H1 (cell line): ENCODE measurements at regions not wholly inside any gene's neighbourhood (a gene's known extent, or its start where the extent isn't known, plus 50 kb on each side); places are given as distances from the start of the nearest gene placed in this dataset.

Experiments
- CTCF ChIA-PET: fragments of 300-600 bp; sonication (Branson Sonifier 250); formaldehyde crosslinking; loops from one replicate; lab custom pipeline; 2021; ENCODE audit not compliant: partially characterized antibody; lab: Charles Lee
- POLR2A ChIA-PET: fragments of 300-600 bp; sonication (Branson Sonifier 250); formaldehyde crosslinking; loops from one replicate; lab custom pipeline; 2021; ENCODE audit warnings: inconsistent platforms; ENCODE audit not compliant: partially characterized antibody; lab: Charles Lee
- DNase-seq, 2 experiments: peaks; one replicate each; pipeline versions ENCODE4 v3.0.0 to v3.0.0-alpha.2; 2010 to 2022; ENCODE audit warnings: low spot score in 2 of 2, low read depth in 1 of 2, mixed read lengths in 1 of 2
- FAIRE-seq: peaks from 2 replicates; lab custom pipeline; 2011; peaks lifted over from hg19 to GRCh38; lab: Jason Lieb, UNC
- H2AFZ ChIP-seq: 2 replicates; pipeline ENCODE4 v1.8.1; 2012; ENCODE audit warnings: low read length, inconsistent platforms
- H2AK5ac ChIP-seq: 2 replicates; pipeline ENCODE4 v1.6.1; 2013; ENCODE audit warnings: low read depth, low read length
- H2BK120ac ChIP-seq: replicated peaks from 2 replicates; pipeline ENCODE3; 2013; ENCODE audit warnings: low read depth, low read length, inconsistent platforms
- H2BK12ac ChIP-seq: 2 replicates; pipeline ENCODE4 v1.6.1; 2013; ENCODE audit warnings: low read depth, low read length
- H2BK15ac ChIP-seq: 2 replicates; pipeline ENCODE4 v1.6.1; 2013; ENCODE audit warnings: low read length
- H2BK20ac ChIP-seq: 2 replicates; pipeline ENCODE4 v1.6.1; 2013; ENCODE audit warnings: low read length
- H2BK5ac ChIP-seq: 2 replicates; pipeline ENCODE4 v1.6.1; 2013; ENCODE audit warnings: low read depth, low read length
- H3K14ac ChIP-seq: 2 replicates; pipeline ENCODE4 v1.6.1; 2013; ENCODE audit warnings: inconsistent platforms; ENCODE audit not compliant: insufficient read length
- H3K18ac ChIP-seq: 2 replicates; pipeline ENCODE4 v1.6.1; 2013; ENCODE audit warnings: low read length; ENCODE audit errors: extremely low read depth
- H3K23ac ChIP-seq: 2 replicates; pipeline ENCODE4 v1.6.1; 2013; ENCODE audit warnings: inconsistent platforms; ENCODE audit not compliant: insufficient read length
- H3K23me2 ChIP-seq: 2 replicates; pipeline ENCODE4 v1.6.1; 2013; ENCODE audit warnings: low read depth, low read length
- H3K27ac ChIP-seq: 2 replicates; pipeline ENCODE4 v1.6.1; 2011; ENCODE audit warnings: low read depth, low read length, inconsistent platforms
- H3K27me3 ChIP-seq, 4 experiments: replicated peaks in 1 of 4; 1 replicate in 1 of 4; 2 replicates in 3 of 4; pipeline versions ENCODE4 v1.6.1 to v1.8.1; 2011 to 2013; ENCODE audit warnings: low read length in 3 of 4, mild to moderate bottlenecking in 3 of 4, inconsistent platforms in 2 of 4, mixed read lengths in 2 of 4, moderate library complexity in 1 of 4; ENCODE audit not compliant: control insufficient read depth in 3 of 4, insufficient read depth in 3 of 4; ENCODE audit errors: extremely low read depth in 1 of 4
- H3K36me3 ChIP-seq, 4 experiments: 2 replicates each; pipeline versions ENCODE4 v1.6.1 to v1.8.1; 2011 to 2013; ENCODE audit warnings: mild to moderate bottlenecking in 4 of 4, low read length in 3 of 4, moderate library complexity in 2 of 4, control low read depth in 1 of 4, inconsistent platforms in 1 of 4; ENCODE audit not compliant: insufficient read depth in 4 of 4, control insufficient read depth in 2 of 4
- H3K4ac ChIP-seq: replicated peaks from 2 replicates; pipeline ENCODE3; 2013; ENCODE audit warnings: low read length, low read depth, mixed read lengths, inconsistent platforms; ENCODE audit not compliant: insufficient read length
- H3K4me1 ChIP-seq, 4 experiments: replicated peaks in 1 of 4; 1 replicate in 1 of 4; 2 replicates in 3 of 4; pipeline versions ENCODE4 v1.6.1 to v1.8.1; 2011 to 2013; ENCODE audit warnings: low read length in 3 of 4, inconsistent platforms in 2 of 4, mixed read lengths in 1 of 4; ENCODE audit not compliant: insufficient read depth in 4 of 4, control insufficient read depth in 3 of 4
- H3K4me2 ChIP-seq, 2 experiments: 2 replicates each; pipeline versions ENCODE4 v1.6.1 to v1.8.1; 2011 to 2013; ENCODE audit warnings: low read depth in 2 of 2, low read length in 2 of 2, control low read depth in 1 of 2, inconsistent platforms in 1 of 2, mild to moderate bottlenecking in 1 of 2; ENCODE audit not compliant: insufficient read depth in 1 of 2
- H3K4me3 ChIP-seq, 4 experiments: fragments of 200-600, 300-600 bp in 1 of 4; sonication (generic), shearing (Covaris generic), sonication (Bioruptor Twin) in 1 of 4; 2 replicates each; pipeline versions ENCODE4 v1.5.1 to v1.8.1; 2011 to 2016; ENCODE audit warnings: low read length in 4 of 4, low read depth in 3 of 4, control low read depth in 2 of 4, inconsistent platforms in 2 of 4, mild to moderate bottlenecking in 2 of 4, mixed read lengths in 1 of 4, moderate library complexity in 1 of 4; ENCODE audit not compliant: insufficient read depth in 2 of 4; ENCODE audit errors: extremely low read depth in 1 of 4
- H3K56ac ChIP-seq: replicated peaks from 2 replicates; pipeline ENCODE3; 2013; ENCODE audit warnings: low read depth, mild to moderate bottlenecking, mixed read lengths, low read length, inconsistent platforms; ENCODE audit not compliant: insufficient read length
- H3K79me1 ChIP-seq: 2 replicates; pipeline ENCODE4 v1.6.1; 2013; ENCODE audit warnings: low read depth, low read length, control low read depth
- H3K79me2 ChIP-seq, 2 experiments: 2 replicates each; pipeline versions ENCODE4 v1.6.1 to v1.8.1; 2012 to 2013; ENCODE audit warnings: low read length in 2 of 2, mild to moderate bottlenecking in 2 of 2, inconsistent platforms in 1 of 2; ENCODE audit not compliant: insufficient read depth in 2 of 2, control insufficient read depth in 1 of 2
- H3K9ac ChIP-seq, 4 experiments: replicated peaks in 1 of 4; 1 replicate in 1 of 4; 2 replicates in 3 of 4; pipeline versions ENCODE4 v1.6.1 to v1.8.1; 2011 to 2013; ENCODE audit warnings: low read depth in 3 of 4, low read length in 3 of 4, control low read depth in 2 of 4, mild to moderate bottlenecking in 2 of 4, moderate library complexity in 2 of 4, inconsistent platforms in 1 of 4; ENCODE audit errors: extremely low read depth in 1 of 4
- H3K9me3 ChIP-seq, 2 experiments: 2 replicates each; pipeline versions ENCODE4 v1.6.1 to v1.8.1; 2012 to 2013; ENCODE audit warnings: mild to moderate bottlenecking in 2 of 2, moderate library complexity in 2 of 2, control low read depth in 1 of 2, inconsistent platforms in 1 of 2, low read depth in 1 of 2, low read length in 1 of 2, mixed read lengths in 1 of 2; ENCODE audit not compliant: insufficient read depth in 2 of 2
- H4K20me1 ChIP-seq, 2 experiments: replicated peaks in 1 of 2; 2 replicates each; pipeline versions ENCODE3 to v1.8.1; 2011 to 2013; ENCODE audit warnings: inconsistent platforms in 2 of 2, low read length in 2 of 2, mild to moderate bottlenecking in 1 of 2; ENCODE audit not compliant: insufficient read depth in 2 of 2, control insufficient read depth in 1 of 2
- H4K5ac ChIP-seq: 2 replicates; pipeline ENCODE4 v1.6.1; 2013; ENCODE audit warnings: low read length, low read depth, mixed read lengths, inconsistent platforms; ENCODE audit not compliant: insufficient read length
- H4K8ac ChIP-seq: 2 replicates; pipeline ENCODE4 v1.8.0; 2013; ENCODE audit warnings: mild to moderate bottlenecking, moderate library complexity, low read length, inconsistent platforms; ENCODE audit not compliant: insufficient read depth; ENCODE audit errors: extremely low read depth
- H4K91ac ChIP-seq: replicated peaks from 2 replicates; pipeline ENCODE3; 2013; ENCODE audit warnings: low read length, mixed read lengths, inconsistent platforms; ENCODE audit not compliant: insufficient read length
- BCL11A ChIP-seq, 2 experiments: IDR thresholded peaks; one replicate each; pipeline ENCODE4 v1.6.1; 2011; ENCODE audit warnings: low read depth in 2 of 2, low read length in 2 of 2, mild to moderate bottlenecking in 2 of 2
- CBX5 ChIP-seq: fragments of 300-800, 300-1000 bp; sonication (generic); IDR thresholded peaks from 2 replicates; pipeline ENCODE4 v1.7.1; 2016; ENCODE audit warnings: antibody characterized with exemption, low read length, low read depth
- CTBP2 ChIP-seq: IDR thresholded peaks from 2 replicates; pipeline ENCODE4 v1.7.0; 2011; ENCODE audit warnings: borderline replicate concordance, mild to moderate bottlenecking, moderate library complexity, mixed read lengths, low read length; ENCODE audit not compliant: insufficient read depth, insufficient read length
- GTF2F1 ChIP-seq: IDR thresholded peaks from 2 replicates; pipeline ENCODE4 v1.6.1; 2012; ENCODE audit warnings: low read depth, low read length, improper control_type of control experiment, borderline replicate concordance
- HDAC2 ChIP-seq, 2 experiments: fragments of 300-600 bp in 1 of 2; sonication (generic) in 1 of 2; IDR thresholded peaks; 2 replicates each; pipeline ENCODE4 v1.6.1; 2011 to 2012; ENCODE audit warnings: low read depth in 2 of 2, low read length in 2 of 2, mild to moderate bottlenecking in 2 of 2, moderate library complexity in 2 of 2, borderline replicate concordance in 1 of 2, inconsistent platforms in 1 of 2
- JUND ChIP-seq: IDR thresholded peaks from 2 replicates; pipeline ENCODE4 v1.6.1; 2011; ENCODE audit warnings: mild to moderate bottlenecking, improper control_type of control experiment, low read length
- KDM4A ChIP-seq: IDR thresholded peaks from one replicate; pipeline ENCODE4 v1.7.1; 2012; ENCODE audit warnings: low read depth, mild to moderate bottlenecking, moderate library complexity, low read length, inconsistent platforms; ENCODE audit not compliant: severe bottlenecking
- PHF8 ChIP-seq: fragments of 200-600 bp; sonication (generic); conservative IDR thresholded peaks from 2 replicates; pipeline ENCODE4 v1.7.1; 2012; ENCODE audit warnings: low read depth, mild to moderate bottlenecking, inconsistent platforms, low read length, moderate library complexity
- RXRA ChIP-seq: IDR thresholded peaks from 2 replicates; pipeline ENCODE4 v1.6.1; 2011; ENCODE audit warnings: low read depth, mild to moderate bottlenecking, low read length, moderate library complexity; ENCODE audit not compliant: insufficient read depth
- SIN3A ChIP-seq, 2 experiments: IDR thresholded peaks in 1 of 2; conservative IDR thresholded peaks in 1 of 2; 2 replicates each; pipeline ENCODE4 v1.6.1; 2011 to 2012; ENCODE audit warnings: low read length in 2 of 2, improper control_type of control experiment in 1 of 2, low read depth in 1 of 2, mild to moderate bottlenecking in 1 of 2
- SIX5 ChIP-seq: IDR thresholded peaks from 2 replicates; pipeline ENCODE4 v1.6.1; 2011; ENCODE audit warnings: mild to moderate bottlenecking, low read depth, low read length
- TAF1 ChIP-seq: IDR thresholded peaks from 2 replicates; pipeline ENCODE4 v1.6.1; 2011; ENCODE audit warnings: mild to moderate bottlenecking, low read depth, low read length
- YY1 ChIP-seq: IDR thresholded peaks from 2 replicates; pipeline ENCODE4 v1.6.1; 2011; ENCODE audit warnings: low read depth, mild to moderate bottlenecking, low read length

DNA sequence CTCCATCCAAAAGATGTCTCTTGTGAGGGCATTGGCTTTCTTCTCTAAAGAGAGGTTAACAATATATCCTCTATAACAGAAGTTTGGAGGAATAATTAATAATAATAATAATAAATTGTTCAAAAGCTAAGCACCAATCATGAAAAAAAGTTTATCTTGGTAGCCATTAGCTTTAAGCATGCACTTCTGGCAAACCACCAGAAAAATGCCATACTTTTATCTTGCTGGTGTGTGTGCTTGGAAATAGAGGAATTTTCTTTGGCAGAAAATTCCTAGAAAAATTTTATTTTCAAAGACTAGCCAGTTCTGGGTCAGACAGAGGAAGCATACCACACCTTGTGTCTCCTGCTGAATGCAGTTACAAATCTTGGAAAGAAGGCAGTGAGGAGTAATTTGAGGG, 52.5 kb upstream of the NPY start:
- H2AK5ac ChIP-seq: no peak overlapping the region
- no peak overlapping the region for H2BK120ac ChIP-seq
- no peak overlapping the region for H3K27ac ChIP-seq
- no peak overlapping the region for H3K4ac ChIP-seq
- H2BK12ac ChIP-seq: no peak overlapping the region
- H3K79me1 ChIP-seq: no peaks in the 10 kb centered on the region
- no peaks in the 10 kb centered on the region for H4K20me1 ChIP-seq
- no peaks in the 10 kb centered on the region; the same call in 1 of the 2 replicates for H3K23me2 ChIP-seq
- no peak overlapping the region for H2BK15ac ChIP-seq
- no peak overlapping the region for H4K5ac ChIP-seq
- no peaks in the 10 kb centered on the region for H3K9me3 ChIP-seq
- FAIRE-seq: no peak
- no peak overlapping the region for H3K56ac ChIP-seq
- H2BK5ac ChIP-seq: no peak overlapping the region
- CTCF ChIA-PET: interaction anchor here (0.7 kb wide), 1 partner anchor 10 kb away, joined by 3 read pairs; no protein-coding TSS in a partner anchor
- peaks cover 2 to 25% (median 17%) of the 10 kb centered on the region in 4 experiments for H3K4me1 ChIP-seq
- DNase-seq: no peak
- H2BK20ac ChIP-seq: no peak overlapping the region
- H3K4me2 ChIP-seq: no peak overlapping the region
- no peaks in the 10 kb centered on the region for H3K79me2 ChIP-seq
- H3K4me3 ChIP-seq: no peak overlapping the region
- H2AFZ ChIP-seq: no peak overlapping the region
- H4K91ac ChIP-seq: no peak overlapping the region
- H3K23ac ChIP-seq: no peak overlapping the region
- no peak overlapping the region for H4K8ac ChIP-seq
- POLR2A ChIA-PET: interaction anchor here (0.7 kb wide), 1 partner anchor 28 kb away, joined by 3 read pairs; no protein-coding TSS in a partner anchor
- no peak overlapping the region for H3K18ac ChIP-seq
- peaks cover 0 to 3% (median 0%) of the 10 kb centered on the region in 4 experiments; a peak in 1 of 7 replicates for H3K27me3 ChIP-seq
- no peak overlapping the region for H3K14ac ChIP-seq
- H3K9ac ChIP-seq: no peak overlapping the region
- H3K36me3 ChIP-seq: no peaks in the 10 kb centered on the region
- TF ChIP-seq CTBP2 (no peak), PHF8 (no peak), CBX5 (no peak), SIX5 (no peak), HDAC2 (IDR thresholded peaks at IDR 0.05; ENCODE audit: borderline replicate concordance in 1 of 2, low read depth in 2 of 2, low read length in 2 of 2) (no peak), BCL11A (IDR thresholded peaks at IDR 0.05; ENCODE audit: low read depth in 2 of 2, low read length in 2 of 2) (no peak), JUND (no peak), YY1 (no peak), RXRA (no peak), TAF1 (no peak), SIN3A (conservative IDR thresholded peaks at IDR 0.05 in 1 of 2, IDR thresholded peaks at IDR 0.05 in 1 of 2; ENCODE audit: low read depth in 1 of 2, low read length in 2 of 2) (no peak), KDM4A (no peak), GTF2F1 (no peak)
